Astrocyte of the spinal cord (primary cell): ENCODE measurements at regions not wholly inside any gene's neighbourhood (a gene's known extent, or its start where the extent isn't known, plus 50 kb on each side); places are given as distances from the start of the nearest gene placed in this dataset.

ENCODE experiments used
- DNase-seq: peaks from one replicate; pipeline ENCODE4 v3.0.0; 2011; ENCODE audit warnings: low read depth, low spot score
- H3K4me3 ChIP-seq: 2 replicates; pipeline ENCODE4 v1.5.1; 2011; ENCODE audit warnings: low read depth, mild to moderate bottlenecking, low read length, moderate library complexity
- in situ Hi-C: cut with HindIII; loops from 2 replicates; pipeline ENCODE4 v1.10.0; 2017; ENCODE audit warnings: low sequenced_read_pairs
- TF ChIP-seq, protein P1 (sequence below): IDR thresholded peaks from 2 replicates; pipeline ENCODE4 v1.5.1; 2012; ENCODE audit warnings: low read depth, mild to moderate bottlenecking, low read length, inconsistent platforms

- TF ChIP-seq, protein P1, sequence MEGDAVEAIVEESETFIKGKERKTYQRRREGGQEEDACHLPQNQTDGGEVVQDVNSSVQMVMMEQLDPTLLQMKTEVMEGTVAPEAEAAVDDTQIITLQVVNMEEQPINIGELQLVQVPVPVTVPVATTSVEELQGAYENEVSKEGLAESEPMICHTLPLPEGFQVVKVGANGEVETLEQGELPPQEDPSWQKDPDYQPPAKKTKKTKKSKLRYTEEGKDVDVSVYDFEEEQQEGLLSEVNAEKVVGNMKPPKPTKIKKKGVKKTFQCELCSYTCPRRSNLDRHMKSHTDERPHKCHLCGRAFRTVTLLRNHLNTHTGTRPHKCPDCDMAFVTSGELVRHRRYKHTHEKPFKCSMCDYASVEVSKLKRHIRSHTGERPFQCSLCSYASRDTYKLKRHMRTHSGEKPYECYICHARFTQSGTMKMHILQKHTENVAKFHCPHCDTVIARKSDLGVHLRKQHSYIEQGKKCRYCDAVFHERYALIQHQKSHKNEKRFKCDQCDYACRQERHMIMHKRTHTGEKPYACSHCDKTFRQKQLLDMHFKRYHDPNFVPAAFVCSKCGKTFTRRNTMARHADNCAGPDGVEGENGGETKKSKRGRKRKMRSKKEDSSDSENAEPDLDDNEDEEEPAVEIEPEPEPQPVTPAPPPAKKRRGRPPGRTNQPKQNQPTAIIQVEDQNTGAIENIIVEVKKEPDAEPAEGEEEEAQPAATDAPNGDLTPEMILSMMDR: no peak
- no peak overlapping the region for H3K4me3 ChIP-seq
- in situ Hi-C loops: no loop called here
- peak; percentile 1 for DNase-seq
These were observed 97.2 kb downstream of the TDRD15 start for GRCh38 chr2:21220930-21221329.

- in situ Hi-C loops: no loop called here
- no peak for DNase-seq
- TF ChIP-seq, protein P1: no peak
- no peak overlapping the region for H3K4me3 ChIP-seq
These were observed 99.8 kb downstream of the TDRD15 start for GRCh38 chr2:21223618-21224017.

- TF ChIP-seq, protein P1: no peak
- H3K4me3 ChIP-seq: no peak overlapping the region
- in situ Hi-C loops: no loop called here
- no peak for DNase-seq
These were observed 104.5 kb downstream of the TDRD15 start for GRCh38 chr2:21228041-21228895.

GRCh38 chr2:21229302-21229701 is 105.5 kb downstream of the TDRD15 start:
- no peak overlapping the region for H3K4me3 ChIP-seq
- TF ChIP-seq, protein P1: no peak
- in situ Hi-C loops: no loop called here
- DNase-seq: no peak

- no peak overlapping the region for H3K4me3 ChIP-seq
- DNase-seq: no peak
- in situ Hi-C loops: no loop called here
These were observed 106.4 kb downstream of the TDRD15 start for GRCh38 chr2:21230140-21230539.

GRCh38 chr2:21231985-21232384 is 108.2 kb downstream of the TDRD15 start:
- DNase-seq: no peak
- no peak overlapping the region for H3K4me3 ChIP-seq
- in situ Hi-C loops: no loop called here
- TF ChIP-seq, protein P1: no peak

More at GRCh38 chr2:21230140-21230539, 106.4 kb downstream of the TDRD15 start:
- TF ChIP-seq, protein P1: no peak
